Stimulated activated naive CD4-positive, alpha-beta T cell (primary cell): ENCODE measurements at regions not wholly inside any gene's neighbourhood (a gene's known extent, or its start where the extent isn't known, plus 50 kb on each side); places are given as distances from the start of the nearest gene placed in this dataset.
"Not testable (repeated sequence)": the region's sequence is repeated elsewhere in the genome, so short reads cannot be mapped to it uniquely, and the experiment has no call there.

ENCODE experiments used
- DNase-seq, 6 experiments: peaks; one replicate each; lab custom pipeline; 2025; lab: John Stamatoyannopoulos, UW

GRCh38 chr14:87240319-87240718 lies 752.7 kb downstream of the GALC start:
- not testable (repeated sequence) for DNase-seq

- no peak for DNase-seq
These were observed 759.1 kb downstream of the GALC start for GRCh38 chr14:87233806-87234384.

GRCh38 chr14:87233266-87233665 lies 759.7 kb downstream of the GALC start:
- no peak for DNase-seq

- no peak for DNase-seq
These were observed 761.5 kb downstream of the GALC start for GRCh38 chr14:87231336-87232026.

GRCh38 chr14:87230726-87231125 lies 762.3 kb downstream of the GALC start:
- no peak for DNase-seq

GRCh38 chr14:87229131-87229530 lies 763.9 kb downstream of the GALC start:
- DNase-seq, result no peak

GRCh38 chr14:87217023-87217422 lies 776.0 kb downstream of the GALC start:
- DNase-seq, result no peak

GRCh38 chr14:87214558-87214957 lies 778.4 kb downstream of the GALC start:
- DNase-seq, result no peak

GRCh38 chr14:87207756-87208155 lies 785.2 kb downstream of the GALC start:
- DNase-seq, result no peak

GRCh38 chr14:87205811-87206210 lies 787.2 kb downstream of the GALC start:
- DNase-seq, result no peak

- DNase-seq, result no peak
These were observed 789.6 kb downstream of the GALC start for GRCh38 chr14:87203346-87203745.

- DNase-seq, result no peak
These were observed 793.6 kb downstream of the GALC start for GRCh38 chr14:87199381-87199780.

- DNase-seq, result no peak
These were observed 796.5 kb downstream of the GALC start for GRCh38 chr14:87196436-87196835.

- DNase-seq, result no peak
These were observed 805.2 kb downstream of the GALC start for GRCh38 chr14:87187786-87188185.

- no peak for DNase-seq
These were observed 806.2 kb downstream of the GALC start for GRCh38 chr14:87186737-87187136.

- DNase-seq, result no peak
These were observed 806.9 kb downstream of the GALC start for GRCh38 chr14:87185961-87186560.

- DNase-seq, result no peak
These were observed 808.8 kb downstream of the GALC start for GRCh38 chr14:87184180-87184579.

GRCh38 chr14:87181288-87181687 lies 811.7 kb downstream of the GALC start:
- no peak for DNase-seq

- DNase-seq, result no peak
These were observed 813.0 kb downstream of the GALC start for GRCh38 chr14:87179936-87180335.

- no peak for DNase-seq
These were observed 814.7 kb downstream of the GALC start for GRCh38 chr14:87178277-87178676.

- no peak for DNase-seq
These were observed 817.8 kb downstream of the GALC start for GRCh38 chr14:87175175-87175574.

GRCh38 chr14:87171141-87171540 lies 821.8 kb downstream of the GALC start:
- DNase-seq, result no peak

- no peak for DNase-seq
These were observed 822.8 kb downstream of the GALC start for GRCh38 chr14:87170179-87170578.

- no peak for DNase-seq
These were observed 823.6 kb downstream of the GALC start for GRCh38 chr14:87169362-87169761.
